HG03135 (cell line): ENCODE measurements at regions not wholly inside any gene's neighbourhood (a gene's known extent, or its start where the extent isn't known, plus 50 kb on each side); places are given as distances from the start of the nearest gene placed in this dataset.
A peak's percentile ranks its signal among the peaks of the same experiment; 100 is the strongest.
"Not testable (repeated sequence)": the region's sequence is repeated elsewhere in the genome, so short reads cannot be mapped to it uniquely, and the experiment has no call there.

Source experiments
- ATAC-seq: cut with Tn5 transposase; IDR thresholded peaks from one replicate; pipeline ENCODE4 v1.9.1; 2021; ENCODE audit warnings: mild to moderate bottlenecking, moderate library complexity; ENCODE audit not compliant: unreplicated experiment

- not testable (repeated sequence) for ATAC-seq
Measured at GRCh38 chr15:22238959-22239805, 158.9 kb downstream of the OR4M2 start.

- no peak for ATAC-seq
Measured at GRCh38 chr15:22239806-22240180, 159.5 kb downstream of the OR4M2 start.

GRCh38 chr15:22240403-22240802 is 160.1 kb downstream of the OR4M2 start:
- no peak for ATAC-seq

GRCh38 chr15:22240986-22241385 is 160.7 kb downstream of the OR4M2 start:
- no peak for ATAC-seq

- ATAC-seq, result no peak
Measured at GRCh38 chr15:22241451-22241850, 161.1 kb downstream of the OR4M2 start.

GRCh38 chr15:22242311-22242710 is 162.0 kb downstream of the OR4M2 start:
- ATAC-seq, result not testable (repeated sequence)

GRCh38 chr15:22243440-22244130 is 163.3 kb downstream of the OR4M2 start:
- ATAC-seq, result no peak

GRCh38 chr15:22249511-22249910 is 169.2 kb downstream of the OR4M2 start:
- ATAC-seq, result not testable (repeated sequence)

- not testable (repeated sequence) for ATAC-seq
Measured at GRCh38 chr15:22250501-22251290, 170.4 kb downstream of the OR4M2 start.

- no peak for ATAC-seq
Measured at GRCh38 chr15:22251422-22251821, 171.1 kb downstream of the OR4M2 start.

- not testable (repeated sequence) for ATAC-seq
Measured at GRCh38 chr15:22252047-22252446, 171.7 kb downstream of the OR4M2 start.

- ATAC-seq, result not testable (repeated sequence)
Measured at GRCh38 chr15:22252521-22252920, 172.2 kb downstream of the OR4M2 start.

- ATAC-seq, result not testable (repeated sequence)
Measured at GRCh38 chr15:22253002-22253675, 172.8 kb downstream of the OR4M2 start.

- peak; percentile 65 for ATAC-seq
Measured at GRCh38 chr15:22253676-22254408, 173.5 kb downstream of the OR4M2 start.

- ATAC-seq, result peak; percentile 39
Measured at GRCh38 chr15:22254409-22255045, 174.2 kb downstream of the OR4M2 start.

GRCh38 chr15:22255606-22256005 is 175.3 kb downstream of the OR4M2 start:
- not testable (repeated sequence) for ATAC-seq

- ATAC-seq, result not testable (repeated sequence)
Measured at GRCh38 chr15:22256389-22257046, 176.2 kb downstream of the OR4M2 start.

- ATAC-seq, result no peak
Measured at GRCh38 chr15:22257047-22258008, 177.0 kb downstream of the OR4M2 start.
